H1 (cell line): ENCODE measurements at regions not wholly inside any gene's neighbourhood (a gene's known extent, or its start where the extent isn't known, plus 50 kb on each side); places are given as distances from the start of the nearest gene placed in this dataset.

Experiments used
- NANOG ChIP-seq: IDR thresholded peaks from 2 replicates; pipeline ENCODE4 v1.6.1; 2011; ENCODE audit warnings: low read length, low read depth, mild to moderate bottlenecking, inconsistent platforms; ENCODE audit not compliant: insufficient read depth, poor library complexity, severe bottlenecking
- TCF12 ChIP-seq: IDR thresholded peaks from 2 replicates; pipeline ENCODE4 v1.6.1; 2011; ENCODE audit warnings: low read depth, mild to moderate bottlenecking, low read length

- TF ChIP-seq TCF12 (no peak), NANOG (no peak)
Observed at GRCh38 chr10:132121511-132121830, 55.7 kb downstream of the JAKMIP3 start (continued).
